AG04449 (cell line): ENCODE measurements at regions not wholly inside any gene's neighbourhood (a gene's known extent, or its start where the extent isn't known, plus 50 kb on each side); places are given as distances from the start of the nearest gene placed in this dataset.
"Not testable (repeated sequence)": the region's sequence is repeated elsewhere in the genome, so short reads cannot be mapped to it uniquely, and the experiment has no call there.

ENCODE experiments used
- CTCF ChIA-PET: fragments of 350-600 bp; formaldehyde crosslinking; extraction: SDS; loops from one replicate; lab custom pipeline; 2021; ENCODE audit warnings: antibody characterized with exemption; lab: Yijun Ruan, JAX
- POLR2A ChIA-PET: fragments of 400-600, 350-600 bp; formaldehyde crosslinking; extraction: SDS; loops from one replicate; lab custom pipeline; 2020; ENCODE audit warnings: antibody characterized with exemption, inconsistent platforms; lab: Yijun Ruan, JAX
- DNase-seq: peaks from one replicate; pipeline ENCODE4 v3.0.0-alpha.2; 2010; ENCODE audit warnings: low read depth, low spot score
- H3K4me3 ChIP-seq: 2 replicates; pipeline ENCODE4 v1.5.1; 2011; ENCODE audit warnings: low read depth, mild to moderate bottlenecking, control low read depth, low read length
- CTCF ChIP-seq: IDR thresholded peaks from one replicate; pipeline ENCODE4 v1.5.1; 2011; ENCODE audit warnings: mild to moderate bottlenecking, moderate library complexity, low read length, control low read depth, inconsistent platforms; ENCODE audit not compliant: insufficient read depth; ENCODE audit errors: missing control alignments

- H3K4me3 ChIP-seq = no peak overlapping the region
- CTCF ChIA-PET = no interaction called here
- TF ChIP-seq CTCF = no peak
- POLR2A ChIA-PET = no interaction called here
- DNase-seq = no peak
Measured at GRCh38 chr7:110483553-110483952, 607.4 kb upstream of the LRRN3 start.

GRCh38 chr7:110484356-110484755, 606.6 kb upstream of the LRRN3 start:
- no peak for DNase-seq
- ChIA-PET POLR2A (no interaction called here), CTCF (no interaction called here)
- no peak overlapping the region for H3K4me3 ChIP-seq
- TF ChIP-seq CTCF = no peak

- H3K4me3 ChIP-seq = no peak overlapping the region
- TF ChIP-seq CTCF = no peak
- CTCF ChIA-PET = no interaction called here
- POLR2A ChIA-PET = no interaction called here
- no peak for DNase-seq
Measured at GRCh38 chr7:110486549-110486948, 604.4 kb upstream of the LRRN3 start.

GRCh38 chr7:110502888-110503465, 588.0 kb upstream of the LRRN3 start:
- no peak for TF ChIP-seq CTCF

GRCh38 chr7:110507369-110507768, 583.6 kb upstream of the LRRN3 start:
- POLR2A ChIA-PET = no interaction called here
- H3K4me3 ChIP-seq = no peak overlapping the region
- CTCF ChIA-PET = no interaction called here
- TF ChIP-seq CTCF = no peak
- no peak for DNase-seq

More at GRCh38 chr7:110502888-110503465, 588.0 kb upstream of the LRRN3 start:
- no peak overlapping the region for H3K4me3 ChIP-seq
- ChIA-PET POLR2A (interaction anchor here (0.7 kb wide), 1 partner anchor 311 kb away, joined by 3 read pairs; no protein-coding TSS in a partner anchor), CTCF (no interaction called here)
- DNase-seq = peak; percentile 4

- ChIA-PET POLR2A (no interaction called here), CTCF (no interaction called here)
- no peak for TF ChIP-seq CTCF
- no peak overlapping the region for H3K4me3 ChIP-seq
- no peak for DNase-seq
Measured at GRCh38 chr7:110507832-110508231, 583.1 kb upstream of the LRRN3 start.

- H3K4me3 ChIP-seq, DNase-seq, CTCF ChIA-PET, POLR2A ChIA-PET: not testable (repeated sequence)
Measured at GRCh38 chr7:110514975-110515551, 575.9 kb upstream of the LRRN3 start.
